Ramos (cell line): ENCODE measurements at regions not wholly inside any gene's neighbourhood (a gene's known extent, or its start where the extent isn't known, plus 50 kb on each side); places are given as distances from the start of the nearest gene placed in this dataset.

Experiments
- in situ Hi-C: fragments of 300-500 bp; cut with MboI; formaldehyde crosslinking; loops from one replicate; pipeline ENCODE4 v1.14.3; 2022; ENCODE audit warnings: low sequenced_read_pairs; ENCODE audit not compliant: unreplicated experiment

GRCh38 chr14:96931751-96932150 is 134.6 kb downstream of the VRK1 start:
- in situ Hi-C loops = no loop called here

GRCh38 chr14:96934638-96935330 is 137.6 kb downstream of the VRK1 start:
- in situ Hi-C loops = no loop called here

GRCh38 chr14:96938946-96939345 is 141.8 kb downstream of the VRK1 start:
- in situ Hi-C loops = no loop called here

GRCh38 chr14:96940009-96940408 is 142.8 kb downstream of the VRK1 start:
- in situ Hi-C loops = no loop called here

GRCh38 chr14:96944297-96944696 is 147.1 kb downstream of the VRK1 start:
- in situ Hi-C loops = no loop called here

- in situ Hi-C loops = no loop called here
Measured at GRCh38 chr14:96945721-96946120, 148.5 kb downstream of the VRK1 start.

- in situ Hi-C loops = no loop called here
Measured at GRCh38 chr14:96949594-96949993, 152.4 kb downstream of the VRK1 start.

- in situ Hi-C loops = no loop called here
Measured at GRCh38 chr14:96951511-96951910, 154.3 kb downstream of the VRK1 start.

GRCh38 chr14:96953087-96953874 is 156.1 kb downstream of the VRK1 start:
- in situ Hi-C loops = no loop called here

GRCh38 chr14:96953875-96954185 is 156.6 kb downstream of the VRK1 start:
- in situ Hi-C loops = no loop called here

- in situ Hi-C loops = no loop called here
Measured at GRCh38 chr14:96956464-96957239, 159.5 kb downstream of the VRK1 start.

- in situ Hi-C loops = no loop called here
Measured at GRCh38 chr14:96958057-96958456, 160.9 kb downstream of the VRK1 start.

- in situ Hi-C loops = no loop called here
Measured at GRCh38 chr14:96959992-96960391, 162.8 kb downstream of the VRK1 start.

- in situ Hi-C loops = no loop called here
Measured at GRCh38 chr14:96960598-96961116, 163.5 kb downstream of the VRK1 start.

- in situ Hi-C loops = no loop called here
Measured at GRCh38 chr14:96961895-96962294, 164.7 kb downstream of the VRK1 start.

- in situ Hi-C loops = no loop called here
Measured at GRCh38 chr14:96962337-96962736, 165.2 kb downstream of the VRK1 start.

- in situ Hi-C loops = no loop called here
Measured at GRCh38 chr14:96964726-96965415, 167.7 kb downstream of the VRK1 start.

GRCh38 chr14:96965885-96966595 is 168.9 kb downstream of the VRK1 start:
- in situ Hi-C loops = no loop called here

GRCh38 chr14:96975116-96975515 is 177.9 kb downstream of the VRK1 start:
- in situ Hi-C loops = no loop called here
